ENCODE measurements at regions not wholly inside any gene's neighbourhood (a gene's known extent, or its start where the extent isn't known, plus 50 kb on each side); places are given as distances from the start of the nearest gene placed in this dataset.

- H3K9me1 ChIP-seq (ENCODE audit: control insufficient read depth, extremely low read depth, insufficient read depth, low read length), result no peaks in the 10 kb centered on the region
- TF ChIP-seq CTCF (optimal IDR thresholded peaks at IDR 0.05 in 1 of 3, IDR thresholded peaks at IDR 0.05 in 1 of 3, conservative IDR thresholded peaks at IDR 0.05 in 1 of 3; ENCODE audit: extremely low read depth in 1 of 3, insufficient read depth in 2 of 3, low read length in 3 of 3) (no peak), EZH2 (IDR thresholded peaks at IDR 0.05; ENCODE audit: low read length) (no peak)
- dilution Hi-C loops (cut with MboI; ENCODE audit: extremely low pct_ligation_motif_present, low sequenced_read_pairs), result no loop called here
- H3K9me3 ChIP-seq (ENCODE audit: control insufficient read depth, low read depth, low read length), result no peaks in the 10 kb centered on the region
- FAIRE-seq, result peak; percentile 41
- H3K4me2 ChIP-seq (ENCODE audit: control insufficient read depth, extremely low read depth, insufficient read depth, low read depth, low read length), result no peak overlapping the region
- H3K27me3 ChIP-seq (ENCODE audit: control insufficient read depth, extremely low read depth, insufficient read depth, low read length), result no peaks in the 10 kb centered on the region
- H2AFZ ChIP-seq (ENCODE audit: control insufficient read depth, low read length), result no peak overlapping the region
- no peak overlapping the region for H3K4me3 ChIP-seq (ENCODE audit: control insufficient read depth in 2 of 3, extremely low read depth in 1 of 3, insufficient read depth in 2 of 3, low read depth in 1 of 3, low read length in 3 of 3)
- H3K4me1 ChIP-seq (ENCODE audit: control insufficient read depth, extremely low read depth, insufficient read depth, low read length), result peaks cover 37% of the 10 kb centered on the region
- H3K36me3 ChIP-seq (ENCODE audit: control insufficient read depth in 2 of 2, extremely low read depth in 1 of 2, insufficient read depth in 2 of 2, low read length in 2 of 2), result no peaks in the 10 kb centered on the region
- H3K9ac ChIP-seq (ENCODE audit: control insufficient read depth, extremely low read depth, insufficient read depth, low read length), result no peak overlapping the region
- H3K79me2 ChIP-seq (ENCODE audit: control insufficient read depth, insufficient read depth, low read length), result no peaks in the 10 kb centered on the region
- H3K27ac ChIP-seq (ENCODE audit: control insufficient read depth, insufficient read depth, low read length), result no peak overlapping the region
- no peak for DNase-seq (ENCODE audit: low read depth, low spot score)
- H4K20me1 ChIP-seq (ENCODE audit: control insufficient read depth, extremely low read depth, insufficient read depth, low read length), result no peaks in the 10 kb centered on the region
These were observed 354.5 kb downstream of the FGFR2 start for GRCh38 chr10:121243609-121244241.

- Histone ChIP-seq H3K9ac (ENCODE audit: control insufficient read depth, extremely low read depth, insufficient read depth, low read length) (no peak overlapping the region), H3K4me1 (ENCODE audit: control insufficient read depth, extremely low read depth, insufficient read depth, low read length) (peaks cover 35% of the 10 kb centered on the region), H3K36me3 (ENCODE audit: control insufficient read depth in 2 of 2, extremely low read depth in 1 of 2, insufficient read depth in 2 of 2, low read length in 2 of 2) (no peaks in the 10 kb centered on the region), H3K27ac (ENCODE audit: control insufficient read depth, insufficient read depth, low read length) (peak overlapping the region; percentile 43), H3K9me1 (ENCODE audit: control insufficient read depth, extremely low read depth, insufficient read depth, low read length) (no peaks in the 10 kb centered on the region), H4K20me1 (ENCODE audit: control insufficient read depth, extremely low read depth, insufficient read depth, low read length) (no peaks in the 10 kb centered on the region), H3K4me2 (ENCODE audit: control insufficient read depth, extremely low read depth, insufficient read depth, low read depth, low read length) (peak overlapping the region; percentile 76), H3K79me2 (ENCODE audit: control insufficient read depth, insufficient read depth, low read length) (no peaks in the 10 kb centered on the region), H3K9me3 (ENCODE audit: control insufficient read depth, low read depth, low read length) (no peaks in the 10 kb centered on the region), H3K4me3 (ENCODE audit: control insufficient read depth in 2 of 3, extremely low read depth in 1 of 3, insufficient read depth in 2 of 3, low read depth in 1 of 3, low read length in 3 of 3) (no peak overlapping the region), H3K27me3 (ENCODE audit: control insufficient read depth, extremely low read depth, insufficient read depth, low read length) (no peaks in the 10 kb centered on the region), H2AFZ (ENCODE audit: control insufficient read depth, low read length) (no peak overlapping the region)
- DNase-seq (ENCODE audit: low read depth, low spot score) (no peak), FAIRE-seq (no peak)
- dilution Hi-C loops (cut with MboI; ENCODE audit: extremely low pct_ligation_motif_present, low sequenced_read_pairs), result no loop called here
- TF ChIP-seq CTCF (optimal IDR thresholded peaks at IDR 0.05 in 1 of 3, IDR thresholded peaks at IDR 0.05 in 1 of 3, conservative IDR thresholded peaks at IDR 0.05 in 1 of 3; ENCODE audit: extremely low read depth in 1 of 3, insufficient read depth in 2 of 3, low read length in 3 of 3) (no peak), EZH2 (IDR thresholded peaks at IDR 0.05; ENCODE audit: low read length) (no peak)
These were observed 353.4 kb downstream of the FGFR2 start for GRCh38 chr10:121244818-121245217.
